Muscle of leg (tissue), 3 donors: ENCODE measurements at regions not wholly inside any gene's neighbourhood (a gene's known extent, or its start where the extent isn't known, plus 50 kb on each side); places are given as distances from the start of the nearest gene placed in this dataset.

Source experiments
- DNase-seq: peaks from one replicate; pipeline ENCODE4 v3.0.0; 2013
- H3K27ac ChIP-seq: one replicate; pipeline ENCODE4 v1.5.1; 2013; ENCODE audit warnings: mild to moderate bottlenecking, low read length, control low read depth
- H3K27me3 ChIP-seq: one replicate; pipeline ENCODE4 v1.6.1; 2013; ENCODE audit warnings: low read length; ENCODE audit not compliant: control insufficient read depth, insufficient read depth
- H3K36me3 ChIP-seq: one replicate; pipeline ENCODE4 v1.6.1; 2013; ENCODE audit warnings: low read length; ENCODE audit not compliant: control insufficient read depth, insufficient read depth
- H3K4me1 ChIP-seq: one replicate; pipeline ENCODE4 v1.6.1; 2013; ENCODE audit warnings: low read length; ENCODE audit not compliant: control insufficient read depth, insufficient read depth
- H3K4me3 ChIP-seq: one replicate; pipeline ENCODE4 v1.5.1; 2013; ENCODE audit warnings: low read length, control low read depth
- H3K9me3 ChIP-seq: replicated peaks from 2 replicates; pipeline ENCODE4 v1.6.1; 2013; ENCODE audit warnings: low read depth, low read length; ENCODE audit not compliant: control insufficient read depth
- WGBS: methylation state at CpG from one replicate; pipeline ENCODE4 v1.1.5; 2013; ENCODE audit warnings: missing lambda C conversion rate; ENCODE audit not compliant: insufficient coverage; 5-methylcytosine and 5-hydroxymethylcytosine counted together

DNA sequence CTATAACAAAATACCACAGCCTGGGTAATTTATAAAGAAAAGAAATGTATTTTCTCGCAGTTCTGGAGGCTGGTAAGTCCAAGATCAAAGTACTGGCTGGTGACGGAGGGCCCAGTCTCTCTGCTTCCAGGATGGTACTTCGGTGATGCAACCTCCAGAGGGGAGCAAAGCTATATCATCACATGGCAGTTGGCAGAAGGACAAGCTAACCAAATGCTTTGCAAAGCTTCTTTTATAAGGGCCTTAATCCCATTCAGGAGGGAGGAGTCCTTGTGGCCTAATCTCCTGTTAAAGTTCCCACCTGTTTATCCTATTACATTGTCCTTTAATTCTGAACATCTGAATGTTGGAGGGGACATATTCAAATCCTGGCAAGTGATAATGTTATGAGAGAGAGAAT is 134.1 kb upstream of the SP4 start:
- no peak for DNase-seq

GRCh38 chr7:21299766-21300165 is 128.1 kb upstream of the SP4 start:
- WGBS, result no CpG with 5 or more reads among the region's 5 CpGs

More for the DNA sequence above, 134.1 kb upstream of the SP4 start:
- Histone ChIP-seq H3K4me3 (no peak overlapping the region), H3K27me3 (no peaks in the 10 kb centered on the region), H3K27ac (no peak overlapping the region), H3K4me1 (no peaks in the 10 kb centered on the region), H3K36me3 (no peaks in the 10 kb centered on the region), H3K9me3 (no peaks in the 10 kb centered on the region)
- WGBS, result 85% methylated on average over 2 of the region's 3 CpGs

GRCh38 chr7:21300692-21301091 is 127.2 kb upstream of the SP4 start:
- no CpG with 5 or more reads among the region's 2 CpGs for WGBS
- Histone ChIP-seq H3K9me3 (no peaks in the 10 kb centered on the region), H3K4me3 (no peak overlapping the region), H3K27ac (no peak overlapping the region), H3K27me3 (no peaks in the 10 kb centered on the region), H3K36me3 (no peaks in the 10 kb centered on the region), H3K4me1 (no peaks in the 10 kb centered on the region)
- DNase-seq, result no peak

More at GRCh38 chr7:21299766-21300165, 128.1 kb upstream of the SP4 start:
- Histone ChIP-seq H3K27ac (no peak overlapping the region), H3K4me3 (no peak overlapping the region), H3K27me3 (no peaks in the 10 kb centered on the region), H3K9me3 (no peaks in the 10 kb centered on the region), H3K4me1 (no peaks in the 10 kb centered on the region), H3K36me3 (no peaks in the 10 kb centered on the region)
- DNase-seq, result no peak

GRCh38 chr7:21304808-21305375 is 123.0 kb upstream of the SP4 start:
- H3K4me3 ChIP-seq, result no peak overlapping the region
- WGBS, result 67% methylated on average over 1 of the region's 4 CpGs
- DNase-seq, result no peak

DNA sequence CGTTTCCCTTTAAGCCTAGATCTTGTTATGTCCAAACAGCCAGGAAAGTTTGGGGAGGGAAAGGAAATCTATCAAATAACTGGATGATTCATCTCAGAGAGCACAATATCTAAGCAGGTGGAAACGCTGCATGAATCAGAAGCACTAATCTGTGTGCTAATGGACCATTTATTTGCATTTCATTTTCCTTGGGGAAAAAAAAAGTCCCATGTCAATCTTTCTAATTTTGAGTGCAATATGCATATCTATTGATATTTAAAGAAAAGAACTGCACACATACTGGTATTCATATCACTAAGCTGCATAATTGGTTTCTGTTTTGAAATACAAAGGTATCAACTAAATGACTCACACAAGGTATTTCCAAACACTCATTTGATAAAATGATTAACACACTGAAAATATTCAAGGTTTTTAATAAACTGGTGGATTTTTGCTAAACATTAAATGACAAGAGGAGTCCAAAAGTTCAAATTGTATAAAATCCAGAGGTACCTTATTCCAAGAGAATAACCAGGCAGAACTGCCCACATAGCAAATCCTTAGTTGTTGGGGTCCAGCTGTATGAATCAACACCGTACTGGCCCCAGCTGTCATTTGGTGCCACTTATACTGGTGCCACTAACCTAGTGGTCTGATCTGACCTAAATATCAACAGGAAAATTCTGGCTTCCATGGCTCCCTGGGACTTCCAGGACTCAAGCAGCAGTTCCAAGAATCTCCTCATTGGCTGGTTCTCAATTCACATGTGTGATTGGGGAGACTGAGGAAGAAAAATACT is 122.2 kb upstream of the SP4 start:
- Histone ChIP-seq H3K9me3 (no peaks in the 10 kb centered on the region), H3K4me1 (no peaks in the 10 kb centered on the region), H3K27me3 (no peaks in the 10 kb centered on the region), H3K27ac (no peak overlapping the region), H3K36me3 (no peaks in the 10 kb centered on the region), H3K4me3 (no peak overlapping the region)
- no peak for DNase-seq
- WGBS, result 100% methylated on average over 1 of the region's 3 CpGs

More at GRCh38 chr7:21304808-21305375, 123.0 kb upstream of the SP4 start:
- no peak overlapping the region for H3K27ac ChIP-seq
- H3K36me3 ChIP-seq, result no peaks in the 10 kb centered on the region
- H3K4me1 ChIP-seq, result no peaks in the 10 kb centered on the region
- H3K9me3 ChIP-seq, result no peaks in the 10 kb centered on the region
- no peaks in the 10 kb centered on the region for H3K27me3 ChIP-seq

GRCh38 chr7:21314954-21315353 is 112.9 kb upstream of the SP4 start:
- WGBS, result 83% methylated on average over 1 of the region's 2 CpGs
- H3K36me3 ChIP-seq, result no peaks in the 10 kb centered on the region
- no peaks in the 10 kb centered on the region for H3K9me3 ChIP-seq
- DNase-seq, result no peak
- no peaks in the 10 kb centered on the region for H3K4me1 ChIP-seq
- H3K4me3 ChIP-seq, result no peak overlapping the region
- H3K27me3 ChIP-seq, result no peaks in the 10 kb centered on the region
- no peak overlapping the region for H3K27ac ChIP-seq

- no peaks in the 10 kb centered on the region for H3K36me3 ChIP-seq
- DNase-seq, result peak; percentile 2
- H3K4me1 ChIP-seq, result no peaks in the 10 kb centered on the region
- H3K4me3 ChIP-seq, result no peak overlapping the region
- H3K27me3 ChIP-seq, result no peaks in the 10 kb centered on the region
- 40% methylated on average over 1 of the region's 6 CpGs for WGBS
- H3K9me3 ChIP-seq, result no peaks in the 10 kb centered on the region
- H3K27ac ChIP-seq, result no peak overlapping the region
These were observed 109.6 kb upstream of the SP4 start for GRCh38 chr7:21317966-21318915.

DNA sequence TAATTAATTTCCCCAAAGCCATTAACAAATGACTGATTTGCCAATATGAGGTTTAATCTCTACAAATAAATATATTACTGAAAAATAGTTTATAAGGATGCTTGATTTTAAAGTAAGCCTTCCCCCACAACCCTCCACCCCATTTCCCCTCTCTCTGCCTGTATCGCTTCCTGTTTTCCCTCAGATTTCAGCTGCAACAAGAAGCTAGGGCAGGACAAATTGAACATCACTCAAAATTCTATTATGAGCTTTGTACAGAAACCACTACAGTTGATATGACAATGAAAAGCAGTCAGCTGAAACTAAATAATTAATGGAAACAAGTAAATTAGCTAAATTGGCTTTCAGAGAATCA is 109.0 kb upstream of the SP4 start:
- Histone ChIP-seq H3K9me3 (no peaks in the 10 kb centered on the region), H3K27me3 (no peaks in the 10 kb centered on the region), H3K4me3 (no peak overlapping the region), H3K27ac (no peak overlapping the region), H3K36me3 (no peaks in the 10 kb centered on the region), H3K4me1 (no peaks in the 10 kb centered on the region)
- no peak for DNase-seq
- WGBS, result 100% methylated on average over 1 of the region's 1 CpG

GRCh38 chr7:21326241-21326640 is 101.6 kb upstream of the SP4 start:
- Histone ChIP-seq H3K27me3 (no peaks in the 10 kb centered on the region), H3K9me3 (no peaks in the 10 kb centered on the region), H3K27ac (no peak overlapping the region), H3K4me1 (no peaks in the 10 kb centered on the region), H3K4me3 (no peak overlapping the region), H3K36me3 (no peaks in the 10 kb centered on the region)
- DNase-seq, result no peak

DNA sequence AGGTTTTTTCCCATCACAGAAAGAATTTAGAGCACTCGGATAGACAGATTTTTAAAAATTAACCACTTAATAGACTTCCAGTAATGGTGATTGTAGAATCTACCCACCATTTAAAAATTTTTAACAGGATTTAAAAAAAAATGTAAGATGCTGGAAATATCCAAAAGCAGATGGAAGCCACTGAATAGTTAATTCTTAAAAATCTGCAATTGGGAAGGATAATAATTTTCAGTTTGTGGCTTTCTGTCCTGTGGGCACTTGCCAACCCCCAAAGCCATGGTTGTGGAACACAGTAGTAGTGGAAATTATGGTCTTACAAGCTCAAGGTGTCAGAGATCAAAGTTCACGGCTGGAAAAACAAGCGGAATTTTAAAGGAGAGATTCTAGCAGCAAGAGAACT is 101.0 kb upstream of the SP4 start:
- Histone ChIP-seq H3K9me3 (no peaks in the 10 kb centered on the region), H3K4me3 (no peak overlapping the region), H3K27ac (no peak overlapping the region), H3K4me1 (no peaks in the 10 kb centered on the region), H3K36me3 (no peaks in the 10 kb centered on the region), H3K27me3 (no peaks in the 10 kb centered on the region)
- no CpG with 5 or more reads among the region's 3 CpGs for WGBS
- DNase-seq, result no peak
